Hepatocyte (in vitro differentiated cells): ENCODE measurements at regions not wholly inside any gene's neighbourhood (a gene's known extent, or its start where the extent isn't known, plus 50 kb on each side); places are given as distances from the start of the nearest gene placed in this dataset.

ENCODE experiments used
- DNase-seq: peaks from one replicate; pipeline ENCODE4 v3.0.0-alpha.2; 2016; ENCODE audit warnings: low spot score
- H2AFZ ChIP-seq: fragments of 200-600 bp; sonication (generic); 2 replicates; pipeline ENCODE4 v1.6.0; 2016; ENCODE audit warnings: antibody characterized with exemption, mild to moderate bottlenecking
- H3K27ac ChIP-seq: fragments of 200-600 bp; sonication (generic); 2 replicates; pipeline ENCODE4 v1.5.1; 2016; ENCODE audit warnings: mild to moderate bottlenecking
- H3K27me3 ChIP-seq: fragments of 200-600 bp; sonication (generic); 2 replicates; pipeline ENCODE4 v1.6.1; 2016
- H3K36me3 ChIP-seq: fragments of 200-600 bp; sonication (generic); replicated peaks from 2 replicates; pipeline ENCODE4 v1.5.1; 2016; ENCODE audit warnings: low read depth; ENCODE audit not compliant: insufficient read depth
- H3K4me1 ChIP-seq: fragments of 200-600 bp; sonication (generic); 2 replicates; pipeline ENCODE4 v1.5.1; 2016; ENCODE audit warnings: mild to moderate bottlenecking, moderate library complexity; ENCODE audit not compliant: insufficient read depth
- H3K4me2 ChIP-seq: fragments of 200-600 bp; sonication (generic); 2 replicates; pipeline ENCODE4 v1.6.0; 2016
- H3K4me3 ChIP-seq: fragments of 200-600 bp; sonication (generic); 2 replicates; pipeline ENCODE4 v1.5.1; 2016; ENCODE audit warnings: mild to moderate bottlenecking
- H3K79me2 ChIP-seq: fragments of 200-600 bp; sonication (generic); 2 replicates; pipeline ENCODE4 v1.6.0; 2017; ENCODE audit warnings: mild to moderate bottlenecking
- H3K9me2 ChIP-seq: fragments of 200-600 bp; sonication (generic); replicated peaks from 2 replicates; pipeline ENCODE4 v1.6.0; 2017; ENCODE audit warnings: mild to moderate bottlenecking; ENCODE audit not compliant: insufficient read depth
- H3K9me3 ChIP-seq: fragments of 200-600 bp; sonication (generic); 2 replicates; pipeline ENCODE4 v1.5.1; 2016; ENCODE audit warnings: low read depth, mild to moderate bottlenecking
- H4K20me1 ChIP-seq: fragments of 200-600 bp; sonication (generic); 2 replicates; pipeline ENCODE4 v1.6.0; 2016; ENCODE audit warnings: mild to moderate bottlenecking; ENCODE audit not compliant: insufficient read depth, poor library complexity, severe bottlenecking
- EZH2 ChIP-seq: fragments of 200-600 bp; sonication (generic); IDR thresholded peaks from 2 replicates; pipeline ENCODE4 v1.6.1; 2016; ENCODE audit warnings: antibody characterized with exemption, mild to moderate bottlenecking, borderline replicate concordance
- EZH2phosphoT487 ChIP-seq: fragments of 200-600 bp; sonication (generic); IDR thresholded peaks from one replicate; pipeline ENCODE4 v1.6.1; 2018; ENCODE audit warnings: antibody characterized with exemption, mild to moderate bottlenecking, low read depth, moderate library complexity; ENCODE audit not compliant: unreplicated experiment, severe bottlenecking
- WGBS: methylation state at CpG from one replicate; pipeline ENCODE4 v1.1.6; 2016; ENCODE audit warnings: low lambda C conversion rate; ENCODE audit errors: missing lambda C conversion rate; 5-methylcytosine and 5-hydroxymethylcytosine counted together
- TF ChIP-seq, protein P1 (sequence below): fragments of 200-600 bp; sonication (generic); IDR thresholded peaks from 2 replicates; pipeline ENCODE4 v1.5.1; 2016; ENCODE audit warnings: antibody characterized with exemption, mild to moderate bottlenecking; ENCODE audit not compliant: poor library complexity

DNA sequence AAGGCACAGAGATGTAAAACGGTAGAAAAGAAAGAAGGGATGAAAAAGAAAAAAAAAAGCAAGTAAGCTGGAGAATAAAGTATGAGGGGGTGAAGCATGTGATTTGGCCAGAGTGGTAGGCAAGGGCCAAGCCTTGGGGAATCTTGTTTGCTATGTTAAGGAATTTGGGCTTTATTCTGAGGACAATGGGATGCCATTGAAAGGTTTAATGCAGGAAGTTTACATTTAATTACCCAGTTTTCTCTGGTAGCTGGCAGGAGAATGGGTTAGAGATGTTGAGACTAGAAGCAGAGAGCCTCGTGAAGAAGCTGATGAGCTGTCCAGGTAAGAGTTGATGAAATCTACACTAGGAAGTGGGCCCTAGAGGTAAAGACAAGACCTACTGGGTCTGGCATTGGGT, 455.9 kb downstream of the PDCD6IP start:
- H3K4me3 ChIP-seq: no peak overlapping the region
- H3K4me1 ChIP-seq: peaks cover 10% of the 10 kb centered on the region
- TF ChIP-seq EZH2phosphoT487 (no peak), EZH2 (no peak)
- TF ChIP-seq, protein P1, sequence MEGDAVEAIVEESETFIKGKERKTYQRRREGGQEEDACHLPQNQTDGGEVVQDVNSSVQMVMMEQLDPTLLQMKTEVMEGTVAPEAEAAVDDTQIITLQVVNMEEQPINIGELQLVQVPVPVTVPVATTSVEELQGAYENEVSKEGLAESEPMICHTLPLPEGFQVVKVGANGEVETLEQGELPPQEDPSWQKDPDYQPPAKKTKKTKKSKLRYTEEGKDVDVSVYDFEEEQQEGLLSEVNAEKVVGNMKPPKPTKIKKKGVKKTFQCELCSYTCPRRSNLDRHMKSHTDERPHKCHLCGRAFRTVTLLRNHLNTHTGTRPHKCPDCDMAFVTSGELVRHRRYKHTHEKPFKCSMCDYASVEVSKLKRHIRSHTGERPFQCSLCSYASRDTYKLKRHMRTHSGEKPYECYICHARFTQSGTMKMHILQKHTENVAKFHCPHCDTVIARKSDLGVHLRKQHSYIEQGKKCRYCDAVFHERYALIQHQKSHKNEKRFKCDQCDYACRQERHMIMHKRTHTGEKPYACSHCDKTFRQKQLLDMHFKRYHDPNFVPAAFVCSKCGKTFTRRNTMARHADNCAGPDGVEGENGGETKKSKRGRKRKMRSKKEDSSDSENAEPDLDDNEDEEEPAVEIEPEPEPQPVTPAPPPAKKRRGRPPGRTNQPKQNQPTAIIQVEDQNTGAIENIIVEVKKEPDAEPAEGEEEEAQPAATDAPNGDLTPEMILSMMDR: no peak
- WGBS: 71% methylated on average over 2 of the region's 2 CpGs
- no peaks in the 10 kb centered on the region for H3K9me2 ChIP-seq
- H3K9me3 ChIP-seq: no peaks in the 10 kb centered on the region
- no peaks in the 10 kb centered on the region for H3K36me3 ChIP-seq
- no peaks in the 10 kb centered on the region for H3K79me2 ChIP-seq
- DNase-seq: no peak
- H3K4me2 ChIP-seq: no peak overlapping the region
- no peaks in the 10 kb centered on the region for H3K27me3 ChIP-seq
- no peaks in the 10 kb centered on the region for H4K20me1 ChIP-seq
- no peak overlapping the region for H2AFZ ChIP-seq
- H3K27ac ChIP-seq: no peak overlapping the region

DNA sequence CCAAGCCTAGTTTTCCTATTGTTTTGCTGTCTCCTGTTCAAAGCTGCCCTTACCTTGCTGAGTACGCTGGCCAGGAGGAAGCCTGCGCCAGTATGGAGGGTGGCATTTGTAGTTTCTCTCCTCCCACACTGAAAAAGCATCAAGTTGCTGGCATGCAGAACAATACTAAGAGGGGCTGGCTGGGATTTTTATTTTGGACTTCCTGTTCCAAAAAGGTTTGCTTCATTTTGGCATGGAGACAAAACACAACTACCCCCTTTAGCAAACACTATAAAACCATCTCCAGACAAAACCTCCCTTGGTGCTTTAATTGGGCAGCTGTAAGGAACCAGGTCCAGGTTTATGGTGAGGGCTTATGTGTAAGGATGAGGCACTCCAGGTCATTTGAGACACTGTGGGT, 457.6 kb downstream of the PDCD6IP start:
- Histone ChIP-seq H3K9me2 (no peaks in the 10 kb centered on the region), H3K9me3 (no peaks in the 10 kb centered on the region), H3K79me2 (no peaks in the 10 kb centered on the region), H4K20me1 (no peaks in the 10 kb centered on the region), H2AFZ (no peak overlapping the region), H3K36me3 (no peaks in the 10 kb centered on the region), H3K27ac (peak overlapping the region; percentile 51), H3K4me2 (peak overlapping the region; percentile 23), H3K4me1 (peaks cover 13% of the 10 kb centered on the region), H3K27me3 (no peaks in the 10 kb centered on the region), H3K4me3 (no peak overlapping the region)
- WGBS: 55% methylated on average over 2 of the region's 2 CpGs
- DNase-seq: peak; percentile 33
- no peak for TF ChIP-seq EZH2phosphoT487
- no peak for TF ChIP-seq EZH2
- TF ChIP-seq, protein P1: no peak

DNA sequence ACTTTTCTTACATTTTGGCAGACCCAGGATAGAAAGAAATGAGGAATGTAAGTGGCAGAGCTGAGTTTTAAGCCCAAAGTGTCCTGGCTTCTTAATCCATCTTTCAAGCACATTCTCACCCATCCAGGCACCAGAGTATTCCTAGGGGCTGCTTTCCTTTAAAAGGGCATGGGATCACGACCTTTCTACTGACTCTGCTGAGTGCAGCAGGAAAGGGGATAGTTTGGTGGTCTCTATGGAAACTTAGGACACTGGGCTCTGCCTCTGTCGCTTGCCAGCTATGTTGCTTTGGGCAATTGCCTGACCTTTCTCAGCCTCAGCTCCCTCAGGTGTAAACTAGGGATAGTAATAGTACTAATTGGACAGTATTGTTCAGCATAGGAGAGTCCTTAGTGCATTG, 458.4 kb downstream of the PDCD6IP start:
- Histone ChIP-seq H3K9me3 (no peaks in the 10 kb centered on the region), H3K79me2 (no peaks in the 10 kb centered on the region), H3K27me3 (no peaks in the 10 kb centered on the region), H2AFZ (no peak overlapping the region), H3K9me2 (no peaks in the 10 kb centered on the region), H3K4me1 (peaks cover 18% of the 10 kb centered on the region), H3K4me3 (no peak overlapping the region), H3K36me3 (no peaks in the 10 kb centered on the region), H4K20me1 (no peaks in the 10 kb centered on the region), H3K4me2 (no peak overlapping the region), H3K27ac (no peak overlapping the region)
- no peak for DNase-seq
- 59% methylated on average over 2 of the region's 2 CpGs for WGBS
- TF ChIP-seq EZH2phosphoT487: no peak
- no peak for TF ChIP-seq EZH2
- TF ChIP-seq, protein P1: no peak
